ENCODE measurements at regions not wholly inside any gene's neighbourhood (a gene's known extent, or its start where the extent isn't known, plus 50 kb on each side); places are given as distances from the start of the nearest gene placed in this dataset.

DNA sequence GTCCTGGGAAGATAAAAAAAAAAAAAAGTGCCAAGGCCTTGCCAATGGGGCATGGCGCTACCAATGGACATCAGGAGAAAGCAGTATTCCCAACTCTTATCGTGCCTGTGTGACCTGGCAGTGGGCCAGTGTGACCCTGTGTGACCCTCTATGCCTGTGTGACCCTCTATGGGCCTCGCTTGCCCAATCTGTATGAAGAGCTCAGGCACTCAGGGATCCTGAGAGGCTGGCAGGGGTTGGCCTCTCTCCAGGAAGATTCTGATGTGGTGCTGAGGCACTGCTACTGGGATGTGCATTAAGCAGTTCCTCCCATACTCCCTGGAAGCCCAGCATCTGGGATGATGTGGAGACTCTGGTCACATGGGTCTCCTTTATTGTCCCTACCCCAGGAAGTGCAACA is 179.2 kb downstream of the MACROH2A1 start:
- no peak for DNase-seq

DNA sequence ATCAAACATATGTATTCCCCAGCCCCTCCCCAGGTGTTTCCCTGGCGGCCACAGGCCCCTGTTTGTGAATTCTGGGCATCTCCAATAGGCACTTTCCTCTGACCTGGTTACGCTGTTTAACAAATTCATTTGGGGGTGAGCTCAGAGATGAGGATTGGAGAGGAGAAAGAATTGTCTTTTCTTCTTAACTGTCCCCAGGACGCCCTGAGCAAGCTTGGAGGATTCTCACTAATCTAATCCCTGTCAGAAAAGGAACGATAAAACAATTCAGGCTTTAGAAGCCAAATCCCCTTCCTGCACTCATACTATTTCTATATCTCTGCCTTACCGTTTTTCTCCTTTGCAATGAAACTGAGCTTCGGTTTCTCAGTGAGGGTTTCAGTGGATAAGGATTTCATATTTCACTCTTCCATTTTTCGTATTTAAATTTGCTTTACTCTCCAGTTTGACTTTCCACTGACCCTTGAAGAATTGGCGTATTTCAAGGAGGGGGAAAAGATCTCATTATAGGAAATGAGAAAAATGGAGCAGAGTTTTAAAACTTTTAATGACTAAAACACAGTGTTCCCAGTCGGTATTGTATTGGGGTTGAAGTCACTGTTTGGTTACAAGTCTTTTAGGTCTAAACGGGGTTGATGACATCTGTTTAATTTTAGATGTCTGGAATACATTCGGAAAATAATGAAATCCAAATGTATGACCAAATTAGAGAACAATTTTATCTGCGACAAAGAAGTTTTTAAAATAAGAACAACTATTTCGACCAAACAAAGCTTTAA is 180.1 kb downstream of the MACROH2A1 start:
- no peak for DNase-seq

DNA sequence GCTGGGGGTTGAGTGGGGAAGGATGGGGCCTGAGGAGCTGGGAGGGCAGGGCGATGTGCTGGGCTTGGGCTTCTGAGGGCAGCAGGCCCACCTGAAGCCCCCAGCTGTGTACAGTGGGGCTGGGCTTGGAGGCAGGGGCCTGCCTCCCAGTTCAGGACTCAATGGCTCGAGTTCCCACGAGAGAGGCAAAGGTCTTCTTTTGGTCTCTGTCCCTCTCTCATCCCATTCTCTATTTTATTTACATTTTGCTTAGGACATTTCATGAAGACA is 180.6 kb downstream of the MACROH2A1 start:
- DNase-seq, result no peak

DNA sequence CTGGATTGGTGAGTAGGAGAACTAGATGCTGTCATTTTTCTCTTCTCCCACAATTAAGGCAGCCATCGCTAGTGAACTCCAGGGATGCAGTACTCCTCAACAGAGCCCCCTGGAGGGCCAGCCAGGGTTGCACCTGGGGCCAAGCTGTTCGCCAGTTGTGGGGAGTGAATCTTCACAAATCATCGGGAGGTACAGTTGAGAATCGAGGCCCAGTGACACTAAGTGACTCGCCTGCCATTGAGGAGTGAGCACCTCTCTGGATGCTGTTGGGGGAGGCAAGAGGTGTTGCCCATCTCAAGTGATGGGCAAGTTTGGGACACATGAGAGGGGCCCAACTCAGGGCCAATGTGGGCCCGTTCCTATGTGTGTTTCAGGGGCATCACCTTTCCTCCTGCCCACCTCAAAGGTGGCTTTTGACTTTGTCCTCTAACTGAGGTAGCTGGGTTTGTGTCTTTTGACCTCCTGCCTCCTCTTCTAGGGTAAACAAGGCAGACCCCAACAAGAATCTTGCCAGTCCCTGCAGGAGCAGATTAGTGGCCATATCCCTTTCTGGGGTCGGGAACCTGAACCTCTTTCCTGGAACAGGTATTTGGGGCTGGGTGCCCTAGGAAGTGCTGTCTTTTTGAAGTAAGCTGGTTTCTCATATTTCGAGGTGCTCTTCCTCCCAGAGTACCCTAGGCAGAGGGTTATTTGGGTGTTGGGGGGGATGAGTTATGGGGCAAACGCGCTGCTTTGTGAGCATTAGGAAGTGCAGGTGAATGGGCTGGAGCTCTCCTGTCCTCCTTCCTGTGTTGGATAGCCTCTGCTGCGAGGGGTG is 181.2 kb downstream of the MACROH2A1 start:
- DNase-seq, result no peak

DNA sequence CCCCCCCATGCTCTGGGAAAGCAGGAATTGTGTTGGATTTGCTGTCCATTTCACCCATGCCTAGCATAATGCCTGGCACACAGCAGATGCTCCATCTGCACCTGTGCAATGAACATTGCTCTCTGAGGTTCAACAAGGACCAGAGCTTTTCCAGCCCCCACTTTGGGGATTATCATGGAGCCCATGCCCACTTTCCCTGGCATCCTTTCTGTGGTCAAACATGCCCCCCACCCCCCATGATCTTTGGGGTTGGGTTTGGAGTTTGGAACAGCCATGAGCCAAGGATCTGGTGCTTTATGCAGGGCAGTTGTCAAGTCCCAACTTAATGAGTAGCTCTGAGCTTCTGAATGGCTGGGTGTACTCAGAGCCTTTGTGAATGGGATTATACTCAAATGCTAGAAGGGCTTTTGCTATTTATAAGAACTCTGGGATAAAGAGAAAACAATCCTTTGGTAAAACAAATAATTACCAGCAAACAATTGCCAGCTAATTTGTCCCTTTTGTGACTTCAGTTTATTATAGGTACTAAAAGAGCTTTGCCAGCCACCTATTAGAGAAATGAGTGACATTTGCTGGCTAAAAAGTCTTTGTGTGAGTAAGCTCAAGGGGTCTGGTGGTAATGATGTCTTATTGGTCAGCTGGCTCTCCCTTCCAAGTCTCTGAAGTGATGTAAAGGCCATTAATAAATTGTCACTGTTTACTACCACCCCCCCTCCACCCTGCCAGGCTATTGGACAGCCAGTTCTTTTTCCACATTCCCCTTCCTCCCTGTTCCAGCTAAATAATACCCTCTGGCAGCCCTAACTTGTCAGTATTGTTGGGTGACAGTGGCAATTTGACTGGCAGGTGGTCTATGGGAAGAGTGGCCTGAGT is 182.3 kb downstream of the MACROH2A1 start:
- DNase-seq, result no peak

DNA sequence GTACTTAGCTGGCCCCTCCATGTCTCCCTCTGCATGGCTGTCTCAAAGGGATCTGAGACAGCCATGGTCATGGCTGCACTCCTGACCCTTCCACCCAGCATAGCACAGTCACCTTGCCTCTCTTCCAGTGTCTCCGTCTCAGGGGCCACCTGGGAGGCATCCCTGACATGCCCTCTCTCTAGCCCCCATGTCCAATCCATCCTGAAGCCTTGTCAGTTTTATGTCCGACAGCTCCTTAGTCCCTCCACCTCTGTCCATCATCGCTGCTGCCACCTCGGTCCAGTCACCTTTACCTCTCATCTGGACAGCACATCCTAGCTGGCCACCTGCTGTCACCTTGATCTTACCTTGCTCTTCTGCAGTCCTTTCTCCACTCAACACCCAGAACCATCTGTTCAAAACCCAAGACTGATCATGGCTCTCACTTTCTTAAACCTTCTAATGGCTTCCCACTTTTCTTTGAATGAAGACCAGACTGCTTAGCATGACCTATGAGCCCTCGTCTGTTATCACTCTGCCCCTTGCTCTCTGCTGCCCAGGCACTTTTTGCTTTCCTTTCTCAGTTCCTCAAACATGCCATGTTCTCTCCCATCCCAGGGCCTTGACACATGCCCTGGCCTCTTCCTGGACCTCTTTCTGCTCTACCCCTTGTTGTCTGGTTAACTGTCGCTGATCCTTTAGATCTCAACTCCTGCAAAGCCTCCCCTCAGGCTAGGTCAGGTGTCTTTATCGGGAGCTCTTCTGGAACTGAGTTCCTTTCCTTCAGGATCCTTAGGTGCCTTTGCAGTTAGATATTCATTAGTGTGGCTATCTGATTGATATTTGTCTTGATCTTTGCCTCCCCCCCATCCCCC is 181.8 kb upstream of the PITX1 start:
- no peak for DNase-seq

DNA sequence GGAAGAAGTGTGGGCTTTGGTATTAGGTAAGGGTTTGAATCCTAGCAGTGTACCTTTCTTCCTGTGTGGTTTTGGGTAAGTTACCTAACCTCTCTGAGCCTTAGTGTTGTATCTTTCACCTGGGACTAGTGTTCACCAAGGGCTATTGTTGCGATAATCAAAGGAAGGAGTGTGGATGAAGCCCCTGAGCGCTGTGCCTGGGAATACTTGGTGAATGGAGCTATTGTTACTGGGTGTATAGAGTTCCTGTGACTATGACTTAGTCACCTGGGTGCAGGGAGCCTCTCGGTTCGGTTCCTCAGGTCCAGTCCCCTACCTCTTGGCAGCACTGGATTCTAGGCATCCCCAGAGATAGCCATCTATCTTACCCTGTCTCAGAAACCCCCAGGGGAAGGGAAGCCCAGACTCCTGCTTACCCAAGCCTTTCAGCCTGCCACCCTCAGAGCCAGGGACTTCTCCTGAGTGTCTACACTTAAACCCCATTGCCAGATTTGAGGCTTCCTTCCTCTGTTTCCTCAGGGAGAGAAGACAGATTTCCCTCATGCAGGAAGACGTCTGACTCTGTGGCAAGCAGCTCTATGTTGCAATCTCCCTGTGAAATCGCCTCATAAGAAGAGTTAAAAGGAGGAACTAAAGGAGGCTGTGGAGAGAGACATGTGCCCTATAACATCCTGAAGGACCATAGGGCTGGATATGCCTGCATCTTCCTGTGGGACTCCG is 181.0 kb upstream of the PITX1 start:
- DNase-seq, result no peak

DNA sequence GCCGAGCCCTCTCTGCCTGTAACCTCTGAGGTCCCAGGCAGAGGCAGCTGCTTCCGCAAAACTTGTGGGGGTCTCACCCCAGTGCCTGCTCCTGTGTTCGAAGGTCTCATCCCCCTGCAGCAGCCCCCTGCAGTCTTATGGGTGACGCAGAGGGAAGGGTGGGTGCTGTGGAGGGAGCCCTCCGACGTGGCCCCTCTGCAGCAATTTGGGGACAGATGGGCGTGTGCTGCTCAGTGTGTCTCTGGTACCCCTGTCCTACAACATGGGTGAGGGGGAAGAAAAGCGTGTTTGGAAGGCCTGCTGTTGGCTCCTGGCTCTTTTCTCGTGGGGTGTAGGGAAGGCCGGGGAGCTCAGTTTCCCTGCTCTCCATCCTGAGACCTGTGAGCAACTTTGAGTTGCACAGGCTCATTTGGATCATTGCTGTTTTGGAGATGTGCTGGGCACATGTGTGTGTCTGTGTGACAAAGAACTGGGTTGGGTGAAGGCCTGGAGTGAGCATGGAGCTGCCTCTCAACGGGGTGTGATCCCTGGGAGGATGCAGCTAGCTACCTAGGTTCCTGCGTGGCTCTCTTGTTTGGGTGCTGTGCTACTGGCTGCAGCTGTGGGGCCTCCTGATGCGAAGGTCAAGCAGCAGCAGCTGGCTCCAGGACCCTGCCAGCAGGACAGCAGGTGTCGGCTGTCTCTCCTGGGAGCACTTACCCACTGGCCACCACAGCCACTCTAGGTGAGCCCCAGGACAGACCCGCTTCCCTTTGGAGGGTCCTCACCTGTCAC is 179.6 kb upstream of the PITX1 start:
- no peak for DNase-seq

DNA sequence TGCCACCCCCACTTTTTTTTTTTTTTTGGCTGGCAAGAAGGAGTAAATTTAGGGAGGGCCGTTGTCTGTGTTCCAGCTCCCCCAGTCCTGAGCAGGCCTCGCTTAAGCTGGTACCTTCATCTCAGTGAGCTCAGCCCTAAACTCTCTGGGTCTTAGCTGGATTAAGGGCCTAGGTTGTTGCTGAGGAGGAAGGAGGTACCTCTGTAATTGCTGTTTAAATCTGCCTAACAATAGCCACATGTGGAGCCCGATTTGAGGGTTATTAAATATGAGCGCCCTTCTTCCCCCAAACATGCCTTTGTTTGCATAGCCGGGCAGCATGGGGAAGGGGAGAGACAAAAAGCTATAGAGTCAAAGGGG is 179.0 kb upstream of the PITX1 start:
- DNase-seq, result no peak

DNA sequence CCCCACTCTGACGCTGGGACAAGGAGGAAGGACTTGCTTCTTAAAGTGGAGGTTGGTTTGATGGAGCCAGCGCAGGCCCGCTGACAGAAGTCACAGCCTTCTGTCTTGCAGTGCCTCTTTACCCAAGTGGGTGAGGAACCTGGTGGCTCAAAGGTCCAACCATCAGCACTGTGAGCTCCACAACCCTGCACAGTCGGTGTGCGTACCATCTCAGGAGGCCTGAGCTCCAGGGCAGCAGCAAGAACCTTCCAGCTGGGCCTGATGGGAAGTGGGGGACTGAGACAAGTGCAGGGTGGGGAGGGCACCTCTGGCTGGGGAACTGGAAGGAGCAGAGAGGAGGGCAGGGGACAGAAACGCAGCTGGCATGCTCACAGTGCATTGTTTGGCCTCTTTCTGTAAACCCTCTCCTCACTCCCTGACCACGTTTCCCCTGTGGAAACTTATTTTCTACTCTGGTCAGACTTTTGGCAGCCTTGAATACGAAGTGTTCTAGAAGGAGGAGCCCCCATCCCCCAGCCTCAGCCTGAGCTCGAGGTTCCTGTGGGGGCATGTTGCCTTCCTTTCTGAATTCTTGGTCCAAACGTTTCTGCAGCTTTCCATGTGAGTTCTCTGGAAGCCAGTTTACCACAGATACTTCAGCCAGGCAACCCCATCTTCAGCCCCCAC is 178.5 kb upstream of the PITX1 start:
- DNase-seq, result no peak

DNA sequence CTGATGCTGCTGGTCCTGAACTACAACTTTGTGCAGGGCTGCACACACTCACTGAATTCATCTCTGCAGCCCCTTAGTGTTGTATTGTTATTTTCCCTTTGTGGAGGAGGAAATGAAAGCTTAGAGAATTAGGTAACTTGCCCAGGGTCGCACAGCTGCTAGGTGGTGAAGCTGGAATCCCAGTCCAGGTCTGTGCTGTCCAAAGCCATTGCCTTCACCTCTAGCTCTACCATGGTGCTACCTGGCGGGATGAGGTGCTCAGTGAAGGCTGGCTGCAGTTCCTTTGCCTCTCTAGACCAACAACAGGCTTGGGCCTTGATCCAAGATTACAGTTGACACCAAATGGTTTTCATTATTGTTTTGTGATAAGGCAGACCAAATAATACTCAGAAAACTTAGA is 177.8 kb upstream of the PITX1 start:
- DNase-seq, result no peak

DNA sequence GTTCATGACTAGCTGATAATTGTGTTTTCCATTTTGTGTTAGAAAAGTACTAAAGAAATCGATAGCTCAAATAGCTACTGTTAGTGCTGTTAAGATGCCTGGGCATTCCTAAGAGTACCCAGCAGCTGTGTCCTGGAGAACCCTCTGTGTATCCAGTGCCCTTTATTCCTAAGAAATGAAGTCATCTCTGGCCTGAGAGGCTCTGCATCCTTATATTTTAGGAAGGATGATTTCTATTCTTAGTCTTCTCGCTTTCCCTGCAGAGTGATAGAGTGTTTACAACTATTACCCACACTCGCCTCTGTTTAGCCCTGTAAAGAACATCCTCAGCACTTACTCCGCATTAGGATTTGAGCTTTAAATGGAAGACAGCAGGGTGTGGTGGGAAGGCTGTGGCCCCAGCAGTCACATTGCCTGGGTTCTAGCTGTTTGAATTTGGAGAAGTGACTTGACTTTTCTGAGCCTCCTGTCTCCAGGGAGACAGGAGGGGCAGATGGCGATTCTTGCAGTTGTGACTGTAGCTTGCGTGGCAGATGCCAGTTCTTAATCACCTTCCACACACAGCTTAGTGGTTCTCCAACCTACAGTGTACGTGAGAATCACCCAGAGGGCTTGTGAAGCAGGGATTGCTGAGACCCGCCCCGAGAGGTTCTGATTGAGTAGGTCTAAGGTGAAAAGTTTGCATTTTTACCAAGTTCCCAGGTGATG is 177.2 kb upstream of the PITX1 start:
- no peak for DNase-seq

DNA sequence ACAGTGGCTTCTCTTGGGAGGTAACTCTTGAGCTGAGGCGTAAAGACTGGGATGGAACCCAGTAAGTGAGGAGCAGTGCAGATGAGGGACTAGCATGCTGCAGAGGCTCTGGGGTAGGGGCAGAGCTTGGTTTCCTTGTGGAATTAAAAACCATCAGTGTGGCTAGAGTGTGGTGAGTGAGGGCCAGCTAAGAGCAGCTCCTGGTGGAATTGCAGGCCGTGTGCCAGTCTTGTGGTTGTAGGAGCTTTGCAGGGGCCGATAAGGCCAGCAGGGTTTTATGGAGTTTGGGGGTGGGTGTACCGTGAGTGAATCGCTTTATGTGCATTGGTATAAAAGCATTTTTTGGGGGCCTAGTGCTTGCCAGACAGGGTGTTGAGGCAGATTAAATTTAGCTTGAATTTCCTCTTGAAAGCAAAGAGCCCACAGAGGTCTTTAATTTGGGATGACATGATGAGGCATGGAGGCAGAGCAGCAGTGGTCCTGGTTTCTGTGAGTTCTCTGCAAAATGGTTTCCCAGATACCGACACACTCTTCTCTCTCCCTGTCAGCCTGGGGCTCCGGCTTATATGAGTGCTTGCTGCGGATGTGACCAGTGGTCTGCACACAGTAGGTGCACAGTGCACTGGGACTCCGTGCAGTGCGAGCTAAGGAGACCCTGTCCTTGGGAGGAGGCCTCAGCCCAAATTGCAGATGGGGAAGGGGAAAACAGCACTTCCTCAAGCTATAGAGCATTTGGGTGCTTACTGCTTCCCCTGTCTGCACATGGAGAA is 176.4 kb upstream of the PITX1 start:
- no peak for DNase-seq

DNA sequence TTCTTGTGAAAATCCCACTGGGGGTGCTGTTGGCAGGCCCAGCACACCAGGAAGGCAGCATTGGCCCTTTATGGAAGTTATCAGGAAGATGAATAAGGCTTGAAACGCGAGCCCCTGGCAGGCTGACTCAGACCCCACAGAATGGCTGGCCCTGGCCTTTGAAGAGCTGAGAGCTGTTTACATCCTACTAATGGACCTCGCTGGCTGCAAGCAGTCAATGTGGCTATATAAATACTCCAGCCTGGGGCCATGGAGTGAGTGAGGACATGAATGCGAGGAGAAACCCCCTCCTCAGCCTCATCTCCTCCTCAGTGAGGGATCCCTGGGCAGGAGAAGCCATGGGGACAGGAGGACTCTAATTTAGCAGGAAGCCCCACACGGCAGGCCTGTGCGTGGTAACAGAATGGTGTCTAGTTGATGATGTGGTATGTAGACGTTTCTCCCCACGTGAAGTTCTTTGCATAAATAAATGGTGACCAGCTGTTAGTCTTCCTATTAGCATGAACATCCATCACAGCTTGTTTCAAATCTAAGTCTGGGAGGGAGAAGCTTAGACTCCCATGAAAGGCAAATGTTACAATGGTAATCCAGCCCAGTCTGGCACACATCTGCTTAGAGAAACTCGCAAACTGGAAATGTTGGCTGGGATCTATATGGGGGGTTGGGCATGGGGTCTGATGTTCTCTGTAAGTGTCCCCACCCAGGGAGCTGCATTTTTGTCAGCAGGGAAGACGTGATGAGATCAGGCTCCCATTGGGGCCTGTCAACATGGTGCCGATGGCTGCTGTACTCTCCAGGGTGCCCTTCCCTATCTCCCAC is 175.1 kb upstream of the PITX1 start:
- DNase-seq, result peak; percentile 75 to 84

DNA sequence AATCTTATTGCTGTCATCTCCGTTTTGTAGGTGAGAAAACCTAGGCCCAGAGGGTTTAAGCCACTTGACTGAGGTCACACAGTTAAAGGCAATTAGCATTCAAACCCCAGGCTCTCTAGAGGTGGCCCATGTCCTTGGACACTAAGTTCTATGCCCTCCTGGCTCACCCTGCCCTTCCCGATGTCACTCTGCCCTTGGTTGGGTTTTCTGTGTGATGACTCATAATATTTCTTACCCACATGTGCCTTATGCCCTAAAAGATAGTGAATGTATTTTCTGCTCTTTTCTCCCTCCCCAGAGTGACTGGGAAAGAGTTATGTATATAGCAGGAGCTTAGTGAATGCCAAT is 174.5 kb upstream of the PITX1 start:
- no peak for DNase-seq

DNA sequence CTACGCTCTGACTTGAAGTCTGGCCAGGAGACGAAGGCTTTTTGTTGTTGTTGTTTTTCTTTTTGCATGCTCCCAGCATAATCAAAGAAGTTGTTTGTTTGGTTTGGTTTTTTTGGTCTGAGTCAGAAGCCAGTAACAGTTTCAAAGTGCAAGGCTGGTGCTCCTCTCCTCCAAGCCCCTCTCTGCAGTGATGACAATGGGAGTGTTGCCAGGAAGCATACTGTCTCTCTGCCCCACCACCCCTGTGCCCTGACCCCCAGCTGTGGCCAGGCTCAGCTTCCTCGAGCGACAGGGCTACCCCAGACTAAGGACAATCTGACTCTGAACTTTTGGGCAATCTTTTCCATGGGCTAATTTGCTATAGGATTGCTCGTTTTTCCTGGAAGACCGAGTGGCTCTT is 173.8 kb upstream of the PITX1 start:
- no peak for DNase-seq

DNA sequence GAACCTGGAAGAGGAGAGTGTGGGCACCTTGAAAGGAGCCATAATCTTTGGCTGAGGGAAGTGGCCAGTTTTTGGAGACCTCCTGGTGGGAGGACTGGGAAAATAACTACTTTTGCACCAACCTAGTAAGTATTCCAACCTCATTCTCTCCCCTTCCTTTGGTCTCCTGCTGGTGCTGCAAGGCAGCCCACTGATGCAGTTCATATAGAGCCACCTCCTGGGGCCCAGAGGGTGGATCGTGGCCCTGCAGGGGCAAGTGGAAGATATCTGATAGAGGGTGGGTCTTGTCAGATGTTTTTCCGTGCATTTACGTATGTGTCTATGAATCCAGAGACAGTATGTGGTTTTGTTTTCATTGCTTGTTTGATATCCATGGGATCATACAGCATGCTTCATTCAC is 172.8 kb upstream of the PITX1 start:
- no peak for DNase-seq

Data from right lung (tissue), 2 donors.